Fibroblast of lung (primary cell): ENCODE measurements at regions not wholly inside any gene's neighbourhood (a gene's known extent, or its start where the extent isn't known, plus 50 kb on each side); places are given as distances from the start of the nearest gene placed in this dataset.

Experiments
- DNase-seq, 2 donors: peaks; one replicate each; pipeline versions ENCODE4 v3.0.0 to v3.0.0-alpha.2; 2010; ENCODE audit warnings: low read depth in 2 of 2
- H2AFZ ChIP-seq: 2 replicates; pipeline ENCODE4 v1.5.1; 2012; ENCODE audit warnings: low read length, control low read depth, inconsistent platforms
- H3K27ac ChIP-seq: 2 replicates; pipeline ENCODE4 v1.5.1; 2011; ENCODE audit warnings: low read length, control low read depth; ENCODE audit not compliant: insufficient read depth
- H3K27me3 ChIP-seq: 2 replicates; pipeline ENCODE4 v1.5.1; 2011; ENCODE audit warnings: mild to moderate bottlenecking, low read length; ENCODE audit not compliant: control insufficient read depth, insufficient read depth
- H3K36me3 ChIP-seq: 2 replicates; pipeline ENCODE4 v1.5.1; 2011; ENCODE audit warnings: low read length; ENCODE audit not compliant: control insufficient read depth, insufficient read depth
- H3K4me1 ChIP-seq: 2 replicates; pipeline ENCODE4 v1.5.1; 2011; ENCODE audit warnings: low read length; ENCODE audit not compliant: control insufficient read depth, insufficient read depth; ENCODE audit errors: extremely low read depth
- H3K4me2 ChIP-seq: 2 replicates; pipeline ENCODE4 v1.5.1; 2011; ENCODE audit warnings: low read length, control low read depth; ENCODE audit not compliant: insufficient read depth; ENCODE audit errors: extremely low read depth
- H3K4me3 ChIP-seq, 4 experiments: fragments of 200-600 bp in 1 of 4; sonication (generic) in 1 of 4; replicated peaks in 1 of 4; 2 replicates each; pipeline ENCODE4 v1.5.1; 2011 to 2016; ENCODE audit warnings: low read length in 4 of 4, low read depth in 3 of 4, mild to moderate bottlenecking in 3 of 4, control low read depth in 2 of 4, inconsistent platforms in 1 of 4, mixed read lengths in 1 of 4; ENCODE audit not compliant: insufficient read depth in 1 of 4; ENCODE audit errors: control extremely low read depth in 1 of 4
- H3K79me2 ChIP-seq: 2 replicates; pipeline ENCODE4 v1.5.1; 2012; ENCODE audit warnings: mild to moderate bottlenecking, low read length, inconsistent platforms; ENCODE audit not compliant: control insufficient read depth, insufficient read depth
- H3K9ac ChIP-seq: 2 replicates; pipeline ENCODE4 v1.5.1; 2011; ENCODE audit warnings: mild to moderate bottlenecking, low read length, control low read depth; ENCODE audit not compliant: insufficient read depth
- H3K9me3 ChIP-seq: 2 replicates; pipeline ENCODE4 v1.5.1; 2012; ENCODE audit warnings: low read depth, low read length; ENCODE audit not compliant: control insufficient read depth, insufficient read depth
- H4K20me1 ChIP-seq: 2 replicates; pipeline ENCODE4 v1.5.1; 2011; ENCODE audit warnings: low read length; ENCODE audit not compliant: control insufficient read depth, insufficient read depth; ENCODE audit errors: extremely low read depth
- CTCF ChIP-seq, 2 donors: IDR thresholded peaks in 1 of 2; conservative IDR thresholded peaks in 1 of 2; 1 replicate in 1 of 2; 2 replicates in 1 of 2; pipeline ENCODE4 v1.5.1; 2011 to 2012; ENCODE audit warnings: low read length in 2 of 2, control low read depth in 1 of 2, inconsistent platforms in 1 of 2, low read depth in 1 of 2, mild to moderate bottlenecking in 1 of 2
- EZH2 ChIP-seq: IDR thresholded peaks from 2 replicates; pipeline ENCODE4 v1.5.1; 2012; ENCODE audit warnings: low read length, control low read depth, mild to moderate bottlenecking; ENCODE audit errors: missing control alignments

- peaks cover 9% of the 10 kb centered on the region for H3K27me3 ChIP-seq
- no peak for DNase-seq
- H3K27ac ChIP-seq: no peak overlapping the region
- no peaks in the 10 kb centered on the region for H3K79me2 ChIP-seq
- no peak overlapping the region for H2AFZ ChIP-seq
- no peaks in the 10 kb centered on the region for H4K20me1 ChIP-seq
- H3K9me3 ChIP-seq: no peaks in the 10 kb centered on the region
- H3K36me3 ChIP-seq: no peaks in the 10 kb centered on the region
- H3K9ac ChIP-seq: no peak overlapping the region
- no peak for TF ChIP-seq CTCF (conservative IDR thresholded peaks at IDR 0.05 in 1 of 2, IDR thresholded peaks at IDR 0.05 in 1 of 2; ENCODE audit: low read depth in 1 of 2, low read length in 2 of 2)
- TF ChIP-seq EZH2: no peak
- H3K4me3 ChIP-seq: no peak overlapping the region
- H3K4me1 ChIP-seq: peaks cover 2% of the 10 kb centered on the region
- no peak overlapping the region for H3K4me2 ChIP-seq
These were observed 344.0 kb upstream of the PROK2 start for GRCh38 chr3:72128921-72129320.

- Histone ChIP-seq H3K4me2 (no peak overlapping the region), H3K9ac (no peak overlapping the region), H3K36me3 (no peaks in the 10 kb centered on the region), H3K27ac (no peak overlapping the region), H3K79me2 (no peaks in the 10 kb centered on the region), H3K4me3 (no peak overlapping the region), H3K9me3 (no peaks in the 10 kb centered on the region), H3K4me1 (peaks cover 5% of the 10 kb centered on the region), H3K27me3 (peaks cover 2% of the 10 kb centered on the region), H4K20me1 (no peaks in the 10 kb centered on the region), H2AFZ (no peak overlapping the region)
- peak; percentile 25 to 51 for DNase-seq
- TF ChIP-seq EZH2 (no peak), CTCF (conservative IDR thresholded peaks at IDR 0.05 in 1 of 2, IDR thresholded peaks at IDR 0.05 in 1 of 2; ENCODE audit: low read depth in 1 of 2, low read length in 2 of 2) (no peak)
These were observed 342.9 kb upstream of the PROK2 start for GRCh38 chr3:72127844-72128243.

GRCh38 chr3:72127224-72127612 is 342.3 kb upstream of the PROK2 start:
- no peaks in the 10 kb centered on the region for H3K9me3 ChIP-seq
- no peak for DNase-seq
- no peaks in the 10 kb centered on the region for H3K36me3 ChIP-seq
- H2AFZ ChIP-seq: no peak overlapping the region
- H3K4me3 ChIP-seq: no peak overlapping the region
- no peak overlapping the region for H3K4me2 ChIP-seq
- no peaks in the 10 kb centered on the region for H3K27me3 ChIP-seq
- no peak overlapping the region for H3K27ac ChIP-seq
- no peaks in the 10 kb centered on the region for H3K79me2 ChIP-seq
- H3K4me1 ChIP-seq: peaks cover 5% of the 10 kb centered on the region
- no peaks in the 10 kb centered on the region for H4K20me1 ChIP-seq
- no peak overlapping the region for H3K9ac ChIP-seq
- TF ChIP-seq EZH2: no peak
- no peak for TF ChIP-seq CTCF (conservative IDR thresholded peaks at IDR 0.05 in 1 of 2, IDR thresholded peaks at IDR 0.05 in 1 of 2; ENCODE audit: low read depth in 1 of 2, low read length in 2 of 2)
